ENCODE measurements at regions not wholly inside any gene's neighbourhood (a gene's known extent, or its start where the extent isn't known, plus 50 kb on each side); places are given as distances from the start of the nearest gene placed in this dataset.

DNA sequence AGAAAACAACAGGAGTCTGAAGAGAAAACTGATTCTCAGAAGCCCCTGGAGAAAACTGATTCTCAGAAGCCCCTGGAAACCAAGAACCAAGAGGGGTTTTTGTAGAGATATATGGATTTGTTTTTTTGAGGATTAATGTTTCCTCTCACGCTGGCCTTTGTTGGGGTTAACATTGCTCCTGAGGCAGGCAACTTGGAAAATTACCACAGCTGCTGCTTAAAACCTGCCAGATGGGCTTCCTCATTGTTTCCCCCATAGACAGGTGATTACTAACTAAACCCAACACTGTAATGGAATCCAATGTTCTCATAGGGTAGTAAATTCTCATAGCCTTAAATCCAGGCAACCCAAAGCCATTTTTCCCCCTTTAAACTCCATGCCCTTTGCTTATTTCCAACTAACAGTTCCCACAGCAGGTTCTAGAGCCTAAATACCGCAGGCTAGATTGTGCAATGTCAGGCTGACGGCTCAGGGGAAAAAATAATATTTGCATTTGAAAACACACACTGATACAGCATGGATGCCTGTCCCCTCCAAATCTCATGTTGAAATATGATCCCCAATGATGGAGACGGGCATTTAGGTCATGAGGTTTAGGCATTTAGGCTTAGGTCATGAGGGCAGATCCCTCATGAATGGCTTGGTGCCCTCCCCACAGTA is 272.3 kb upstream of the PKDCC start:
- H3K36me3 ChIP-seq = no peaks in the 10 kb centered on the region
- H3K27ac ChIP-seq = no peak overlapping the region
- no peaks in the 10 kb centered on the region for H3K27me3 ChIP-seq
- intact Hi-C loops (cut with DNase I; ENCODE audit: low total_unique reads) = no loop called here
- TF ChIP-seq CTCF (IDR thresholded peaks at IDR 0.05) = no peak
- no peak for TF ChIP-seq POLR2A (IDR thresholded peaks at IDR 0.05)
- no peak for DNase-seq
- no peaks in the 10 kb centered on the region for H3K9me3 ChIP-seq
- no peak overlapping the region for H3K4me3 ChIP-seq
- no peaks in the 10 kb centered on the region for H3K4me1 ChIP-seq

- intact Hi-C loops (cut with DNase I; ENCODE audit: low total_unique reads) = no loop called here
- TF ChIP-seq POLR2A (IDR thresholded peaks at IDR 0.05) (no peak), CTCF (IDR thresholded peaks at IDR 0.05) (no peak)
Observed at GRCh38 chr2:41779888-41780287, 267.9 kb upstream of the PKDCC start.

DNA sequence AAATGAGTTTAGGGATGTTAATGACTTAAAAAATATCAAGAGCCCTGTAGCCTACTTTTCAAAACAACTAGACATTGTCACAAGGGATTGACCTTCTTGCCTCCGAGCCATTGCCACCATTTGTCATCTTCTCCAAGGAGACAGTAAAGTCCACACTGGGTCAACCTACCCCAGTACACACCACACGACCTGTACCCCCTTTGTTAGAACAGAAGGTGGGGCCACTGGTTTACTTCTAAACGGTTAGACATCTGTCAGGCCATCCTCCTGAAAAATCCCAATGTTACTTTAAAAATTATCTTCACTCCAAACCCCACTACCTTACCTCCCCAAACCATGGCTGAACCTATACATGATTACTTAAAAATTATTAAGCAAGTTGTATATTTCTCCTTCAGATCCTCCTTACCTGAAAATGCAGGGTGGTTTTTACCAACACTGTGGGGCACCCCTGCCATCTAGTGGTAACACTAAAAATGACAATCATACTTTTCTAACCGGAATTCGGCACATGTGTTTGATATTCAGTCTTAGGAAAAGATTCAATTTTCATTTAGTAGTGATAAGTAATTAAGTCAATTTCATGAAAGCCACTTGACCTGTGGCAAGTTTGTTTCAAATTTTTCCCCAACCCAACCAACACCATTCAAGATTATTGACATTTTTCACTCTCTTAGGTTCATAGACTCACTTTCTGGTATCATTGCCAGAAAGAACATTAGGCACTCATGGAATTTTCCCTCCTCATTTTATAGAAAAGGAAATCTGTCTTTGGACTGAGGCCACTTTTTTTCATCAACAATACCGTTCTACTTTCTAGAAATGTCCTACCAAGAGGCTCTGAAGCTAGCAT is 265.3 kb upstream of the PKDCC start:
- no peak overlapping the region for H3K4me3 ChIP-seq
- no peaks in the 10 kb centered on the region for H3K9me3 ChIP-seq
- peak; percentile 73 to 87 (median 78) for TF ChIP-seq CTCF (IDR thresholded peaks at IDR 0.05)
- no peak for TF ChIP-seq POLR2A (IDR thresholded peaks at IDR 0.05)
- no peaks in the 10 kb centered on the region for H3K4me1 ChIP-seq
- peak in 1 of 2 donors; percentile 22 for DNase-seq
- no peaks in the 10 kb centered on the region for H3K27me3 ChIP-seq
- H3K36me3 ChIP-seq = no peaks in the 10 kb centered on the region
- no peak overlapping the region for H3K27ac ChIP-seq
- intact Hi-C loops (cut with DNase I; ENCODE audit: low total_unique reads) = no loop called here

More at GRCh38 chr2:41779888-41780287, 267.9 kb upstream of the PKDCC start:
- DNase-seq = no peak
- Histone ChIP-seq H3K27ac (no peak overlapping the region), H3K36me3 (no peaks in the 10 kb centered on the region), H3K27me3 (no peaks in the 10 kb centered on the region), H3K4me1 (no peaks in the 10 kb centered on the region), H3K9me3 (no peaks in the 10 kb centered on the region), H3K4me3 (no peak overlapping the region)

DNA sequence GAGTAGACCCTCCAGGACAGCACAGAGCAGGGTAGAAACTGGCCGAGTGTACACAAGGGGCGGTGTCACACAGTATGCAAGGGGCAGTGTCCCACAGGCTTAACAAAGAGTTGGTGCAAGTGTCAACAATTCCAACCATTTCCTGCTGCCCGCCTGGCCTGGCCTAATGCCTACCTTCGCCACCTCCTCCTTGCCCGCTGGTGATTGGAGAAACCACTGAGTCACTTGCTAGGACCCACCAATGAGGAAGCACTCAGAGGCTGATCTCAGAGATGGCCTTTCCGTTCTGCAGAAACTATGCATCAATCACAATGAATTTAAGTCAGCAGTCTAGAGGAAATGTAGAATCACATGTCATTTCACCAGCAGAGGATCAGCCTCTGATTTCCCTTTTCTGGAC is 263.3 kb upstream of the PKDCC start:
- no peak overlapping the region for H3K27ac ChIP-seq
- intact Hi-C loops (cut with DNase I; ENCODE audit: low total_unique reads) = no loop called here
- no peaks in the 10 kb centered on the region for H3K9me3 ChIP-seq
- H3K4me1 ChIP-seq = no peaks in the 10 kb centered on the region
- no peaks in the 10 kb centered on the region for H3K36me3 ChIP-seq
- H3K27me3 ChIP-seq = no peaks in the 10 kb centered on the region
- DNase-seq = no peak
- no peak for TF ChIP-seq CTCF (IDR thresholded peaks at IDR 0.05)
- no peak for TF ChIP-seq POLR2A (IDR thresholded peaks at IDR 0.05)
- no peak overlapping the region for H3K4me3 ChIP-seq

Measured in uterus (tissue), 3 donors.